GM23338 (cell line): ENCODE measurements at regions not wholly inside any gene's neighbourhood (a gene's known extent, or its start where the extent isn't known, plus 50 kb on each side); places are given as distances from the start of the nearest gene placed in this dataset.

Experiments
- ATAC-seq: fragments of 200-7000 bp; cut with Tn5 transposase; 3 replicates; pipeline ENCODE4 v1.9.1; 2020
- DNase-seq: peaks from one replicate; pipeline ENCODE4 v3.0.0-alpha.2; 2015; ENCODE audit warnings: low spot score
- H2AFZ ChIP-seq: fragments of 200-600 bp; sonication (generic); 2 replicates; pipeline ENCODE4 v1.8.0; 2016; ENCODE audit warnings: antibody characterized with exemption, mild to moderate bottlenecking, moderate library complexity
- H3F3A ChIP-seq: fragments of 200-600 bp; sonication (generic); replicated peaks from 2 replicates; pipeline ENCODE4 v1.8.0; 2017; ENCODE audit warnings: antibody characterized with exemption, mixed run types, low read depth
- H3K27ac ChIP-seq: fragments of 200-600 bp; sonication (generic); 2 replicates; pipeline ENCODE4 v1.6.1; 2016; ENCODE audit warnings: low read depth
- H3K27me3 ChIP-seq: fragments of 200-600 bp; sonication (generic); 2 replicates; pipeline ENCODE4 v1.8.0; 2016; ENCODE audit warnings: mild to moderate bottlenecking, mixed run types, moderate library complexity; ENCODE audit not compliant: insufficient read depth
- H3K36me3 ChIP-seq: fragments of 200-600 bp; sonication (generic); 2 replicates; pipeline ENCODE4 v1.8.0; 2016; ENCODE audit warnings: mild to moderate bottlenecking; ENCODE audit not compliant: insufficient read depth
- H3K4me1 ChIP-seq: fragments of 200-600 bp; sonication (generic); 2 replicates; pipeline ENCODE4 v1.8.0; 2016; ENCODE audit warnings: mild to moderate bottlenecking, moderate library complexity; ENCODE audit not compliant: insufficient read depth
- H3K4me2 ChIP-seq: fragments of 200-600 bp; sonication (generic); 2 replicates; pipeline ENCODE4 v1.7.1; 2017; ENCODE audit warnings: mixed run types
- H3K4me3 ChIP-seq: fragments of 200-600 bp; sonication (generic); 2 replicates; pipeline ENCODE4 v1.6.1; 2016; ENCODE audit warnings: mixed run types
- H3K79me2 ChIP-seq: fragments of 200-600 bp; sonication (generic); replicated peaks from 2 replicates; pipeline ENCODE4 v1.8.0; 2017; ENCODE audit warnings: mild to moderate bottlenecking; ENCODE audit not compliant: insufficient read depth
- H3K9me2 ChIP-seq: fragments of 200-600 bp; sonication (generic); 2 replicates; pipeline ENCODE4 v1.8.0; 2017; ENCODE audit not compliant: insufficient read depth
- H4K20me1 ChIP-seq: fragments of 200-600 bp; sonication (generic); replicated peaks from 2 replicates; pipeline ENCODE4 v1.8.0; 2017; ENCODE audit warnings: mild to moderate bottlenecking; ENCODE audit not compliant: insufficient read depth
- H3K27ac Mint-ChIP-seq: 2 replicates; pipeline ENCODE4 v1.8.0; 2020; ENCODE audit warnings: inconsistent platforms, mild to moderate bottlenecking, moderate library complexity, mixed read lengths
- H3K27me3 Mint-ChIP-seq: 3 replicates; pipeline ENCODE4 v1.8.0; 2022; ENCODE audit warnings: low read depth, mild to moderate bottlenecking, moderate library complexity, mixed read lengths, inconsistent platforms; ENCODE audit not compliant: insufficient read depth, poor library complexity
- H3K36me3 Mint-ChIP-seq: 3 replicates; pipeline ENCODE4 v1.8.0; 2021; ENCODE audit warnings: low read depth, mild to moderate bottlenecking, inconsistent platforms, moderate library complexity, mixed read lengths
- H3K4me1 Mint-ChIP-seq: 3 replicates; pipeline ENCODE4 v1.8.0; 2020; ENCODE audit warnings: mild to moderate bottlenecking, inconsistent platforms, mixed read lengths
- H3K4me3 Mint-ChIP-seq: 3 replicates; pipeline ENCODE4 v1.8.0; 2021; ENCODE audit warnings: moderate library complexity, mild to moderate bottlenecking, inconsistent platforms, mixed read lengths
- H3K9me3 Mint-ChIP-seq: 3 replicates; pipeline ENCODE4 v1.8.0; 2020; ENCODE audit warnings: moderate library complexity, mild to moderate bottlenecking, inconsistent platforms, mixed read lengths
- CREB1 ChIP-seq: fragments of 250-450 bp; sonication (Bioruptor Pico); IDR thresholded peaks from 2 replicates; pipeline ENCODE4 v1.5.0; 2020; ENCODE audit warnings: low read depth, mild to moderate bottlenecking, moderate library complexity
- ETS1 ChIP-seq: IDR thresholded peaks from 2 replicates; pipeline ENCODE4 v1.6.1; 2016; ENCODE audit warnings: antibody characterized with exemption
- EZH2 ChIP-seq: fragments of 200-600 bp; sonication (generic); IDR thresholded peaks from one replicate; pipeline ENCODE4 v1.8.0; 2017; ENCODE audit warnings: antibody characterized with exemption, mild to moderate bottlenecking, low read depth; ENCODE audit not compliant: unreplicated experiment
- EZH2phosphoT487 ChIP-seq: fragments of 200-600 bp; sonication (generic); IDR thresholded peaks from one replicate; pipeline ENCODE4 v1.8.1; 2018; ENCODE audit warnings: antibody characterized with exemption; ENCODE audit not compliant: unreplicated experiment
- JUNB ChIP-seq: IDR thresholded peaks from one replicate; pipeline ENCODE4 v1.6.1; 2016; ENCODE audit warnings: antibody characterized with exemption; ENCODE audit not compliant: unreplicated experiment
- NANOG ChIP-seq: IDR thresholded peaks from 2 replicates; pipeline ENCODE4 v1.6.1; 2016; ENCODE audit warnings: antibody characterized with exemption, borderline replicate concordance
- POLR2AphosphoS5 ChIP-seq: IDR thresholded peaks from 2 replicates; pipeline ENCODE4 v1.6.1; 2016; ENCODE audit warnings: antibody characterized with exemption, low read depth
- STAT1 ChIP-seq: IDR thresholded peaks from one replicate; pipeline ENCODE4 v1.6.1; 2016; ENCODE audit warnings: antibody characterized with exemption; ENCODE audit not compliant: unreplicated experiment
- ZNF114 ChIP-seq: fragments of 250-450 bp; sonication (Bioruptor Pico); IDR thresholded peaks from 2 replicates; pipeline ENCODE4 v1.5.0; 2020; ENCODE audit warnings: mild to moderate bottlenecking, moderate library complexity
- ZNF331 ChIP-seq: fragments of 250-450 bp; sonication (Bioruptor Pico); IDR thresholded peaks from 2 replicates; pipeline ENCODE4 v1.5.0; 2020; ENCODE audit warnings: low read depth, mild to moderate bottlenecking, moderate library complexity
- ZNF462 ChIP-seq: fragments of 250-450 bp; sonication (Bioruptor Pico); IDR thresholded peaks from 2 replicates; pipeline ENCODE4 v1.5.0; 2020; ENCODE audit warnings: mild to moderate bottlenecking, moderate library complexity
- TF ChIP-seq, protein P1 (sequence below): IDR thresholded peaks from one replicate; pipeline ENCODE4 v1.6.1; 2018; ENCODE audit warnings: antibody characterized with exemption; ENCODE audit not compliant: unreplicated experiment
- TF ChIP-seq, protein P2 (sequence below), 2 experiments: fragments of 200-600 bp in 1 of 2; sonication (generic) in 1 of 2; conservative IDR thresholded peaks; 2 replicates each; pipeline versions ENCODE4 v1.5.1 to v1.6.1; 2016 to 2017; ENCODE audit warnings: antibody characterized with exemption in 2 of 2, low read depth in 2 of 2, mild to moderate bottlenecking in 2 of 2, moderate library complexity in 1 of 2

- DNase-seq (no peak), ATAC-seq (no peak)
- Mint-ChIP-seq H3K27ac (no peak overlapping the region), H3K4me1 (no peaks in the 10 kb centered on the region), H3K4me3 (no peak overlapping the region), H3K27me3 (peaks cover 3% of the 10 kb centered on the region), H3K36me3 (no peaks in the 10 kb centered on the region), H3K9me3 (no peaks in the 10 kb centered on the region)
- Histone ChIP-seq H2AFZ (no peak overlapping the region), H3F3A (no peaks in the 10 kb centered on the region), H3K4me2 (no peak overlapping the region), H3K79me2 (no peaks in the 10 kb centered on the region), H3K36me3 (no peaks in the 10 kb centered on the region), H3K9me2 (no peaks in the 10 kb centered on the region), H4K20me1 (no peaks in the 10 kb centered on the region), H3K4me3 (no peak overlapping the region), H3K27me3 (no peaks in the 10 kb centered on the region), H3K4me1 (no peaks in the 10 kb centered on the region), H3K27ac (no peak overlapping the region)
- TF ChIP-seq, protein P1, sequence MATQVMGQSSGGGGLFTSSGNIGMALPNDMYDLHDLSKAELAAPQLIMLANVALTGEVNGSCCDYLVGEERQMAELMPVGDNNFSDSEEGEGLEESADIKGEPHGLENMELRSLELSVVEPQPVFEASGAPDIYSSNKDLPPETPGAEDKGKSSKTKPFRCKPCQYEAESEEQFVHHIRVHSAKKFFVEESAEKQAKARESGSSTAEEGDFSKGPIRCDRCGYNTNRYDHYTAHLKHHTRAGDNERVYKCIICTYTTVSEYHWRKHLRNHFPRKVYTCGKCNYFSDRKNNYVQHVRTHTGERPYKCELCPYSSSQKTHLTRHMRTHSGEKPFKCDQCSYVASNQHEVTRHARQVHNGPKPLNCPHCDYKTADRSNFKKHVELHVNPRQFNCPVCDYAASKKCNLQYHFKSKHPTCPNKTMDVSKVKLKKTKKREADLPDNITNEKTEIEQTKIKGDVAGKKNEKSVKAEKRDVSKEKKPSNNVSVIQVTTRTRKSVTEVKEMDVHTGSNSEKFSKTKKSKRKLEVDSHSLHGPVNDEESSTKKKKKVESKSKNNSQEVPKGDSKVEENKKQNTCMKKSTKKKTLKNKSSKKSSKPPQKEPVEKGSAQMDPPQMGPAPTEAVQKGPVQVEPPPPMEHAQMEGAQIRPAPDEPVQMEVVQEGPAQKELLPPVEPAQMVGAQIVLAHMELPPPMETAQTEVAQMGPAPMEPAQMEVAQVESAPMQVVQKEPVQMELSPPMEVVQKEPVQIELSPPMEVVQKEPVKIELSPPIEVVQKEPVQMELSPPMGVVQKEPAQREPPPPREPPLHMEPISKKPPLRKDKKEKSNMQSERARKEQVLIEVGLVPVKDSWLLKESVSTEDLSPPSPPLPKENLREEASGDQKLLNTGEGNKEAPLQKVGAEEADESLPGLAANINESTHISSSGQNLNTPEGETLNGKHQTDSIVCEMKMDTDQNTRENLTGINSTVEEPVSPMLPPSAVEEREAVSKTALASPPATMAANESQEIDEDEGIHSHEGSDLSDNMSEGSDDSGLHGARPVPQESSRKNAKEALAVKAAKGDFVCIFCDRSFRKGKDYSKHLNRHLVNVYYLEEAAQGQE: no peak
- TF ChIP-seq NANOG (no peak), STAT1 (no peak), ZNF462 (CRISPR knock-in tag) (no peak), CREB1 (CRISPR knock-in tag) (no peak), EZH2phosphoT487 (no peak), ETS1 (no peak), POLR2AphosphoS5 (no peak), JUNB (no peak), ZNF114 (no peak), ZNF331 (CRISPR knock-in tag) (no peak), EZH2 (no peak)
- TF ChIP-seq, protein P2, sequence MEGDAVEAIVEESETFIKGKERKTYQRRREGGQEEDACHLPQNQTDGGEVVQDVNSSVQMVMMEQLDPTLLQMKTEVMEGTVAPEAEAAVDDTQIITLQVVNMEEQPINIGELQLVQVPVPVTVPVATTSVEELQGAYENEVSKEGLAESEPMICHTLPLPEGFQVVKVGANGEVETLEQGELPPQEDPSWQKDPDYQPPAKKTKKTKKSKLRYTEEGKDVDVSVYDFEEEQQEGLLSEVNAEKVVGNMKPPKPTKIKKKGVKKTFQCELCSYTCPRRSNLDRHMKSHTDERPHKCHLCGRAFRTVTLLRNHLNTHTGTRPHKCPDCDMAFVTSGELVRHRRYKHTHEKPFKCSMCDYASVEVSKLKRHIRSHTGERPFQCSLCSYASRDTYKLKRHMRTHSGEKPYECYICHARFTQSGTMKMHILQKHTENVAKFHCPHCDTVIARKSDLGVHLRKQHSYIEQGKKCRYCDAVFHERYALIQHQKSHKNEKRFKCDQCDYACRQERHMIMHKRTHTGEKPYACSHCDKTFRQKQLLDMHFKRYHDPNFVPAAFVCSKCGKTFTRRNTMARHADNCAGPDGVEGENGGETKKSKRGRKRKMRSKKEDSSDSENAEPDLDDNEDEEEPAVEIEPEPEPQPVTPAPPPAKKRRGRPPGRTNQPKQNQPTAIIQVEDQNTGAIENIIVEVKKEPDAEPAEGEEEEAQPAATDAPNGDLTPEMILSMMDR (conservative IDR thresholded peaks at IDR 0.05; ENCODE audit: low read depth in 2 of 2): no peak
Measured at GRCh38 chr12:94750864-94751263, 100.5 kb upstream of the TMCC3 start.
